ENCODE measurements at regions not wholly inside any gene's neighbourhood (a gene's known extent, or its start where the extent isn't known, plus 50 kb on each side); places are given as distances from the start of the nearest gene placed in this dataset.

DNA sequence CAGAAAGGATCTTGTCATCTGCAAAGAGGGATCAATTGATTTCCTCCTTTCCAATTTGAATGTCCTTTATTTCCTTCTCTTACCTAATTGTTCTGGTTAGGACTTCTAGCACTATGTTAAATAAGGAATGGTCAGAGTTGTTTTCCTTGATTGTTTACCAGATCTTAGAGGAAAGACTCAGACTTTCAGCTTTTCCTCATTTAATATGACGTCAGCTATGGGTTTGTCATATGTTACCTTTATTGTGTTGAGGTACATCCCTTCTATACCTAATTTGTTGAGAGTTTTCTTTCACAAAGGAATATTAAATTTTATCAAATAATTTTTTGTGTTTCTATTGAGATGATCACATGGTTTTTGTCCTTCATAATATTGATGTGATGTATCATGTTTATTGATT, 656.5 kb upstream of the GRAMD2B start:
- WGBS, 4 donors, result 82 to 92% (median 87%) methylated on average over 1 of the region's 1 CpG

DNA sequence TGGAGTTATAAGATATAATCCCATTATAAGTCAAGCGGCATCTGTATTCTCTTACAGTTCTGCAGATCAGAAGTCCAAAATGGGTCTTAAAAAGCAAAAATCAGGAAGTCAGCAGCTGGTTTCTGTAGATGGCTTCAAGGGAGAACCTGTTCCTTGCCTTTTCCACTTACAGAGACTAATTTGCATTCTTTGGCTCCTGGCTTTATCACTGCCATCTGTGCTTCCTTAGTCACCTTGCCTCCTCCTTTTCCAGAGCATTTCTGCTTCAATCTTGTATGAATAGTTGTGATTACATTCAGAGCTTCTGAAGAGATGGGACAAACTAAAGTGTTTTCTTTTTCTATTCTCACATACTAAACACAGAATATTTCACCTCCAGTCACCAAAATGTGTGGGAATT, 647.3 kb upstream of the GRAMD2B start:
- Histone ChIP-seq H3K36me3 (no peaks in the 10 kb centered on the region), H3K4me3 (no peak overlapping the region), H3K4me1 (no peaks in the 10 kb centered on the region), H3K9me3 (no peaks in the 10 kb centered on the region), H3K27ac (no peak overlapping the region), H3K27me3 (no peaks in the 10 kb centered on the region)
- ATAC-seq (no peak), DNase-seq (no peak)
- WGBS, 4 donors, result 96 to 99% (median 98%) methylated on average over 1 of the region's 1 CpG
- TF ChIP-seq, protein P1, sequence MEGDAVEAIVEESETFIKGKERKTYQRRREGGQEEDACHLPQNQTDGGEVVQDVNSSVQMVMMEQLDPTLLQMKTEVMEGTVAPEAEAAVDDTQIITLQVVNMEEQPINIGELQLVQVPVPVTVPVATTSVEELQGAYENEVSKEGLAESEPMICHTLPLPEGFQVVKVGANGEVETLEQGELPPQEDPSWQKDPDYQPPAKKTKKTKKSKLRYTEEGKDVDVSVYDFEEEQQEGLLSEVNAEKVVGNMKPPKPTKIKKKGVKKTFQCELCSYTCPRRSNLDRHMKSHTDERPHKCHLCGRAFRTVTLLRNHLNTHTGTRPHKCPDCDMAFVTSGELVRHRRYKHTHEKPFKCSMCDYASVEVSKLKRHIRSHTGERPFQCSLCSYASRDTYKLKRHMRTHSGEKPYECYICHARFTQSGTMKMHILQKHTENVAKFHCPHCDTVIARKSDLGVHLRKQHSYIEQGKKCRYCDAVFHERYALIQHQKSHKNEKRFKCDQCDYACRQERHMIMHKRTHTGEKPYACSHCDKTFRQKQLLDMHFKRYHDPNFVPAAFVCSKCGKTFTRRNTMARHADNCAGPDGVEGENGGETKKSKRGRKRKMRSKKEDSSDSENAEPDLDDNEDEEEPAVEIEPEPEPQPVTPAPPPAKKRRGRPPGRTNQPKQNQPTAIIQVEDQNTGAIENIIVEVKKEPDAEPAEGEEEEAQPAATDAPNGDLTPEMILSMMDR (IDR thresholded peaks at IDR 0.05), result no peak
- TF ChIP-seq POLR2A (IDR thresholded peaks at IDR 0.05), result no peak
- intact Hi-C loops (cut with DNase I), result no loop called here

More for the DNA sequence above, 656.5 kb upstream of the GRAMD2B start:
- Histone ChIP-seq H3K27me3 (no peaks in the 10 kb centered on the region), H3K4me3 (no peak overlapping the region), H3K36me3 (no peaks in the 10 kb centered on the region), H3K4me1 (no peaks in the 10 kb centered on the region), H3K27ac (no peak overlapping the region), H3K9me3 (no peaks in the 10 kb centered on the region)
- no peak for DNase-seq
- intact Hi-C loops (cut with DNase I), result no loop called here
- TF ChIP-seq, protein P1 (IDR thresholded peaks at IDR 0.05), result no peak
- no peak for TF ChIP-seq POLR2A (IDR thresholded peaks at IDR 0.05)
- ATAC-seq, result no peak

DNA sequence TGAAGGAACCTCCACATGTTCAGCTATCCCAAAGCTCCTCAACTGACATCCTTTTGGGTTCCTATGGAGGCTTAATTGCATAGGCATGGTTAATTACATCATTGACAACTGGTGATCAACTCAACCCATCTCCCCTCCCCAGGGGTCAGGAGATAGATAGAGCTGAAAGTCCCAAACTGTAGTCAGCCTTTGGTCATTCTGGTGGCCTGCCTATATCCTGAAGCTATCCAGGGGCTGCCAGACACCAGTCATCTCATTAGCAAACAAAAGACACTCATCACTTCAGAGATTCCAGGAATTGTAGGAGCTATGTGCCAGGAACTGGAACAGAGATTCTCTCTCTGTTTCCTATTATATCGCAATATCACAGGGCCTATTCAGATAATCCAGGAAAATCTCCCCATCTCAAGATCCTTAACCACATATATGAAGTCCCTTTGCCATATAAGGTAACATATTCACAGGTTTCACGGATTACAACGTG, 646.5 kb upstream of the GRAMD2B start:
- Histone ChIP-seq H3K4me1 (no peaks in the 10 kb centered on the region), H3K9me3 (no peaks in the 10 kb centered on the region), H3K27me3 (no peaks in the 10 kb centered on the region), H3K27ac (no peak overlapping the region), H3K4me3 (no peak overlapping the region), H3K36me3 (no peaks in the 10 kb centered on the region)
- DNase-seq, result no peak
- intact Hi-C loops (cut with DNase I), result no loop called here
- no peak for TF ChIP-seq POLR2A (IDR thresholded peaks at IDR 0.05)
- TF ChIP-seq, protein P1 (IDR thresholded peaks at IDR 0.05), result no peak
- WGBS, 4 donors, result 70 to 89% (median 76%) methylated on average over 3 of the region's 3 CpGs
- no peak for ATAC-seq

DNA sequence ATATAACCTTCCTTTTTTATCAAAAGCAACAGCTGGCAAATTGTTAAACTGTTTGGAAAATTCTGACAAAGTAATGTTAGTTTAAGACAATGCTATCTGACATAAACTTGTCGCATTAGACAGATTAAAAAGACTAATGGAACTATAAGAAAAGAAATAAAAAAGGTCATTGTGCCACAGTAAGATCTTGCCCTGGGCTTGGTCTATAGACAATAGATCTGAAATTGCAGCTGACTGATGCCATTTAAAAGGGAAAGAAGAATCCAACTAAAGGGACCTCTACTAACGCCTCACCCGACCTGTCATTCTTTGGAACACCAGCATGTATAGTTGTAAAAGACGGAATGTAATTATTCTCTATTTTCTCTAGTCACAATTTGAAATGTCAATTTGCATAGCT, 644.4 kb upstream of the GRAMD2B start:
- intact Hi-C loops (cut with DNase I), result no loop called here
- WGBS, 4 donors, result 83 to 93% (median 86%) methylated on average over 4 of the region's 4 CpGs
- no peaks in the 10 kb centered on the region for H3K4me1 ChIP-seq
- no peaks in the 10 kb centered on the region for H3K36me3 ChIP-seq
- no peak overlapping the region for H3K27ac ChIP-seq
- TF ChIP-seq POLR2A (IDR thresholded peaks at IDR 0.05), result no peak
- TF ChIP-seq, protein P1 (IDR thresholded peaks at IDR 0.05), result no peak
- no peak for ATAC-seq
- peaks cover 0 to 7% (median 0%) of the 10 kb centered on the region in 12 donors for H3K9me3 ChIP-seq
- no peaks in the 10 kb centered on the region for H3K27me3 ChIP-seq
- H3K4me3 ChIP-seq, result no peak overlapping the region
- no peak for DNase-seq
